ENCODE measurements at regions not wholly inside any gene's neighbourhood (a gene's known extent, or its start where the extent isn't known, plus 50 kb on each side); places are given as distances from the start of the nearest gene placed in this dataset.

- Histone ChIP-seq H3K4me1 (ENCODE audit: control insufficient read depth, insufficient read depth, low read length, poor library complexity, severe bottlenecking) (peaks cover 17% of the 10 kb centered on the region), H3K4me3 (ENCODE audit: extremely low read depth, insufficient read depth, low read length, poor library complexity, severe bottlenecking) (no peak overlapping the region), H3K9me3 (ENCODE audit: control insufficient read depth, low read length) (no peaks in the 10 kb centered on the region), H3K36me3 (ENCODE audit: control insufficient read depth, insufficient read depth, low read length) (no peaks in the 10 kb centered on the region), H3K27ac (ENCODE audit: low read depth, low read length, severe bottlenecking) (peak overlapping the region; percentile 2)
- WGBS, 2 experiments (ENCODE audit: insufficient coverage in 2 of 2): 76% methylated on average over 2 of the region's 5 CpGs; no CpG with 5 or more reads in 1 of the 2 experiments
Measured at GRCh38 chr1:193463326-193463932, 277.0 kb upstream of the B3GALT2 start.

- no CpG with 5 or more reads among the region's 5 CpGs for WGBS, 2 experiments (ENCODE audit: insufficient coverage in 2 of 2)
- Histone ChIP-seq H3K4me3 (ENCODE audit: extremely low read depth, insufficient read depth, low read length, poor library complexity, severe bottlenecking) (no peak overlapping the region), H3K4me1 (ENCODE audit: control insufficient read depth, insufficient read depth, low read length, poor library complexity, severe bottlenecking) (peaks cover 17% of the 10 kb centered on the region)
Measured at GRCh38 chr1:193462629-193463320, 276.4 kb upstream of the B3GALT2 start.

DNA sequence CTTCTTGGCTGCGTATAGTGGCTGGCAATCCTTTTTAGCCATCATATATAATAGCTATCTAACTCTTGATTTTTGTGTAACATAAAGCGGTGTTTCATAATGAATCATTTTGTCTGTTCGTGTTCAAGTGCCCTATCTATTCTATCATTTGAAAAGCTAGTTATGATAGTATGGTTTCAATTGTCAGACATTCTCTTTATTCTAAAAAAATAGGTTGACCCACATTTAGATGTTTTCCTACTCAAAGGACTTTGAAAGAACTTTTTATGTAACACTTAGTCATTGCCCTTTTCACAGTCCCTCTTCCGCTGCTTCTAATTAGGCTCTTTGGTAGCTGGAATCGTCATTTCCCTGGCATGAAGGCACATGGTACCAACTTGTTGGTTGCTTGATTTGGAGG, 272.2 kb upstream of the B3GALT2 start:
- no peak overlapping the region for H3K4me3 ChIP-seq (ENCODE audit: extremely low read depth, insufficient read depth, low read length, poor library complexity, severe bottlenecking)
- peaks cover 15% of the 10 kb centered on the region for H3K4me1 ChIP-seq (ENCODE audit: control insufficient read depth, insufficient read depth, low read length, poor library complexity, severe bottlenecking)
- H3K27ac ChIP-seq (ENCODE audit: low read depth, low read length, severe bottlenecking): no peak overlapping the region
- H3K9me3 ChIP-seq (ENCODE audit: control insufficient read depth, low read length): no peaks in the 10 kb centered on the region
- no peaks in the 10 kb centered on the region for H3K36me3 ChIP-seq (ENCODE audit: control insufficient read depth, insufficient read depth, low read length)
- 100% methylated on average over 2 of the region's 5 CpGs; no CpG with 5 or more reads in 1 of the 2 experiments for WGBS, 2 experiments (ENCODE audit: insufficient coverage in 2 of 2)

More at GRCh38 chr1:193462629-193463320, 276.4 kb upstream of the B3GALT2 start:
- H3K27ac ChIP-seq (ENCODE audit: low read depth, low read length, severe bottlenecking): peak overlapping the region; percentile 11
- H3K9me3 ChIP-seq (ENCODE audit: control insufficient read depth, low read length): no peaks in the 10 kb centered on the region
- H3K36me3 ChIP-seq (ENCODE audit: control insufficient read depth, insufficient read depth, low read length): no peaks in the 10 kb centered on the region

DNA sequence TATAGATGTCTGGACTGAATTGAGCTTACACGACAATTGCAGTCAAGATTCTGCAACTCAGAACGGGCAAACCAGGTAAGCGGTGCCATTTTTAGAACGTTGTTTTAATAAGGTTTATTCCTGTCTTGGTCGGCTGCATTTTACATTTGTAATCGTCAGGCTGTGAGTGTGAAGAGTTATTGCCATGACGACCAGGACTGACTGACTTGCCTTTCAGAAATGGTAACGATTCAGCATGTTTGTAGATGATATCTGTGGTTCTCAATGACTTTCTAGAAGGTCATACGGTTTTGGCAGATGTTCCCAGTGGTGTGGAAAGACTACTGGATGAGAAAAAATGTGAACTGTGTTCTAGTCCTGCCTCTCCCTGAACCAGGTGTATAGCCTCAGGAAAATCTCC, 271.3 kb upstream of the B3GALT2 start:
- H3K4me3 ChIP-seq (ENCODE audit: extremely low read depth, insufficient read depth, low read length, poor library complexity, severe bottlenecking): no peak overlapping the region

DNA sequence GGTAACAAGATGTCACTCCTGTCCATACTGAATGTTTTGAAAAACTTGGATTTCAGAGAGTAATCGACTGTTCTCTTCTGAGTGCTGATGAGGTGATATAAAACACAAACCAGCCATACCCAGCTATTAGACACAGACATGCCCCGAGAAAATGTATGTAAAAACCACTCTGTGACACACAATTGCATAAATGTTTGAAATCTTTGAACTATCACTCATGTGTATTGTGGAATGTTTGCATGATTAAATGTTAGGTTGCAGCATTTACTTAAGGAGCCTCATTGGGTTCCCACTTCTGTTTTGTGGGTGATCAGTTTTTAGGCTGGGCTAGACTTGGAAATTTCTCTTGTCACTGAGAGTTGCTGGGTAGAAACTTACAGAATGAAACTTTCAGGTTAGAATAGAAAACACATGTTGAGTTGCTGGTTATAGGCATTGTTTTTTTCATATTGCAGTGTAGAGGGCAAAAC, 270.4 kb upstream of the B3GALT2 start:
- Histone ChIP-seq H3K9me3 (ENCODE audit: control insufficient read depth, low read length) (no peaks in the 10 kb centered on the region), H3K4me1 (ENCODE audit: control insufficient read depth, insufficient read depth, low read length, poor library complexity, severe bottlenecking) (no peaks in the 10 kb centered on the region), H3K27ac (ENCODE audit: low read depth, low read length, severe bottlenecking) (no peak overlapping the region), H3K4me3 (ENCODE audit: extremely low read depth, insufficient read depth, low read length, poor library complexity, severe bottlenecking) (no peak overlapping the region), H3K36me3 (ENCODE audit: control insufficient read depth, insufficient read depth, low read length) (no peaks in the 10 kb centered on the region)
- no CpG with 5 or more reads among the region's 2 CpGs for WGBS, 2 experiments (ENCODE audit: insufficient coverage in 2 of 2)

More for the DNA sequence above, 271.3 kb upstream of the B3GALT2 start:
- Histone ChIP-seq H3K9me3 (ENCODE audit: control insufficient read depth, low read length) (no peaks in the 10 kb centered on the region), H3K36me3 (ENCODE audit: control insufficient read depth, insufficient read depth, low read length) (no peaks in the 10 kb centered on the region), H3K27ac (ENCODE audit: low read depth, low read length, severe bottlenecking) (no peak overlapping the region), H3K4me1 (ENCODE audit: control insufficient read depth, insufficient read depth, low read length, poor library complexity, severe bottlenecking) (peaks cover 6% of the 10 kb centered on the region)
- WGBS, 2 experiments (ENCODE audit: insufficient coverage in 2 of 2): 78 to 97% methylated on average over 7 to 9 of the region's 9 CpGs

- WGBS, 2 experiments (ENCODE audit: insufficient coverage in 2 of 2): 100% methylated on average over 1 of the region's 1 CpG; no CpG with 5 or more reads in 1 of the 2 experiments
- Histone ChIP-seq H3K36me3 (ENCODE audit: control insufficient read depth, insufficient read depth, low read length) (no peaks in the 10 kb centered on the region), H3K4me1 (ENCODE audit: control insufficient read depth, insufficient read depth, low read length, poor library complexity, severe bottlenecking) (peaks cover 11% of the 10 kb centered on the region), H3K27ac (ENCODE audit: low read depth, low read length, severe bottlenecking) (no peak overlapping the region), H3K4me3 (ENCODE audit: extremely low read depth, insufficient read depth, low read length, poor library complexity, severe bottlenecking) (no peak overlapping the region), H3K9me3 (ENCODE audit: control insufficient read depth, low read length) (no peaks in the 10 kb centered on the region)
Measured at GRCh38 chr1:193451606-193452005, 265.2 kb upstream of the B3GALT2 start.

- Histone ChIP-seq H3K27ac (ENCODE audit: low read depth, low read length, severe bottlenecking) (no peak overlapping the region), H3K36me3 (ENCODE audit: control insufficient read depth, insufficient read depth, low read length) (no peaks in the 10 kb centered on the region), H3K4me3 (ENCODE audit: extremely low read depth, insufficient read depth, low read length, poor library complexity, severe bottlenecking) (no peak overlapping the region), H3K9me3 (ENCODE audit: control insufficient read depth, low read length) (no peaks in the 10 kb centered on the region), H3K4me1 (ENCODE audit: control insufficient read depth, insufficient read depth, low read length, poor library complexity, severe bottlenecking) (peaks cover 11% of the 10 kb centered on the region)
- WGBS, 2 experiments (ENCODE audit: insufficient coverage in 2 of 2): no CpG with 5 or more reads among the region's 1 CpG
Measured at GRCh38 chr1:193451001-193451400, 264.6 kb upstream of the B3GALT2 start.

- H3K4me3 ChIP-seq (ENCODE audit: extremely low read depth, insufficient read depth, low read length, poor library complexity, severe bottlenecking): no peak overlapping the region
- H3K9me3 ChIP-seq (ENCODE audit: control insufficient read depth, low read length): no peaks in the 10 kb centered on the region
- no peaks in the 10 kb centered on the region for H3K36me3 ChIP-seq (ENCODE audit: control insufficient read depth, insufficient read depth, low read length)
- H3K27ac ChIP-seq (ENCODE audit: low read depth, low read length, severe bottlenecking): peak overlapping the region; percentile 29
- H3K4me1 ChIP-seq (ENCODE audit: control insufficient read depth, insufficient read depth, low read length, poor library complexity, severe bottlenecking): peaks cover 11% of the 10 kb centered on the region
- 72 to 78% methylated on average over 3 to 4 of the region's 5 CpGs for WGBS, 2 experiments (ENCODE audit: insufficient coverage in 2 of 2)
Measured at GRCh38 chr1:193448682-193449461, 262.5 kb upstream of the B3GALT2 start.

- no peaks in the 10 kb centered on the region for H3K36me3 ChIP-seq (ENCODE audit: control insufficient read depth, insufficient read depth, low read length)
- H3K9me3 ChIP-seq (ENCODE audit: control insufficient read depth, low read length): no peaks in the 10 kb centered on the region
- 100% methylated on average over 1 of the region's 2 CpGs; no CpG with 5 or more reads in 1 of the 2 experiments for WGBS, 2 experiments (ENCODE audit: insufficient coverage in 2 of 2)
- H3K4me1 ChIP-seq (ENCODE audit: control insufficient read depth, insufficient read depth, low read length, poor library complexity, severe bottlenecking): peaks cover 7% of the 10 kb centered on the region
- H3K27ac ChIP-seq (ENCODE audit: low read depth, low read length, severe bottlenecking): no peak overlapping the region
- no peak overlapping the region for H3K4me3 ChIP-seq (ENCODE audit: extremely low read depth, insufficient read depth, low read length, poor library complexity, severe bottlenecking)
Measured at GRCh38 chr1:193443886-193444285, 257.5 kb upstream of the B3GALT2 start.

DNA sequence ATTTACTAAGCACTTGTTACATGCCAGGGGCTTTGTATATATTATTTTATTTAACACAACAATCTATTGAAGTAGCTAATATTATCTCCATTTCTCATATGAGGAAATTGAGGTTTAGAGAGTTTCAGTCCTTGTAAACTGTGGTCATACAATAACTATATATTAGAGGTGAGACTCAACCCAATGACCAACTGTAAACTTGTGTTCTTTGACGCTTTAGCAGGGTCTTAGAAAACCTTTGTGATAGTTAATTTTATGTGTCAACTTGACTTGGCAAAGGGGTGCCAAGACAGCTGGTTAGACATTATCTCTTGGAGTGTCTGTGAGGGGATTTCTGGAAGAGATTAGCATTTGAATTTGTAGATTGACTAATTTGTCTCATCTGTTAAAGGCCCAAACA, 252.4 kb upstream of the B3GALT2 start:
- Histone ChIP-seq H3K9me3 (ENCODE audit: control insufficient read depth, low read length) (peaks cover 7% of the 10 kb centered on the region), H3K4me3 (ENCODE audit: extremely low read depth, insufficient read depth, low read length, poor library complexity, severe bottlenecking) (no peak overlapping the region), H3K4me1 (ENCODE audit: control insufficient read depth, insufficient read depth, low read length, poor library complexity, severe bottlenecking) (no peaks in the 10 kb centered on the region), H3K27ac (ENCODE audit: low read depth, low read length, severe bottlenecking) (no peak overlapping the region), H3K36me3 (ENCODE audit: control insufficient read depth, insufficient read depth, low read length) (no peaks in the 10 kb centered on the region)
- 100% methylated on average over 1 of the region's 1 CpG; no CpG with 5 or more reads in 1 of the 2 experiments for WGBS, 2 experiments (ENCODE audit: insufficient coverage in 2 of 2)
